ENCODE measurements at regions not wholly inside any gene's neighbourhood (a gene's known extent, or its start where the extent isn't known, plus 50 kb on each side); places are given as distances from the start of the nearest gene placed in this dataset.

GRCh38 chr22:47439643-47440265, 677.3 kb downstream of the TBC1D22A start:
- DNase-seq (ENCODE audit: low read depth): no peak

DNA sequence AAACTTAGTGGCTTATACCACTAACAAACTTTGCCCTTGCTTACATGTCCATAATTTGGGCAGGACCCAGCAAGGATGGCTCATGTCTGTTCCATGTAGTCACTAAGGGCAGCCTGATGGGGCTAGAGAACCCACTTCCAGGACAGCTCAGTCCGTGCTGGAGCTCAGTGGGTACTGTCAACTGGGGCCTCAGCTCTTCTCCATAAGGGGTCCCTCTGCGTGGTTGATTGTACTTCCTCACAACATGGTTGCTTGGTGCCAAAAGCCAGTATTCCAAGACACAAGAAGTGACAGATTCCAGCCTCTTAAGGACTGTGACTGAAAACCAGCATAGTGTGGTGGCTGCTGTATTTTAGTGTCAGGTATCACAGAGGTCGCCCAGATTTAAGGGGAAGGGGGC, 675.2 kb downstream of the TBC1D22A start:
- no peak for DNase-seq (ENCODE audit: low read depth)

DNA sequence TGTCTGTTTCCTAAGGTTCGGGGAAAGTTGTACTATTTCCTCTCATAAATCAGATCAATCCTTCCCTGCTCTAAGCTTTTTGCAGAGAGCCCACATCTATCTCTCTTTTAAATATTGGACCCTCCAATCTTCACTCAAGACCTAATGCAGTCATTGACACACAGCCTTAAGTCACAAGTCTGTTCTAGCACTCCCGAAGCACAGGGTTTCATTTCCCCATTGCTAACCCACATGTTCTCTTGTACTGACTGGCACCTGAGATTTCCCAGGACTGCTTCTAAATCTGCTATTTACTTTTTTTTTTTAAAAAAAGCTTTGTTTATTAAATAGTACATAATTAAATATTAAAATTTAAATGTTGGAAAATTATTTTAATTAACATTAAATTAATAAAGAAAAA, 674.7 kb downstream of the TBC1D22A start:
- no peak for DNase-seq (ENCODE audit: low read depth)

DNA sequence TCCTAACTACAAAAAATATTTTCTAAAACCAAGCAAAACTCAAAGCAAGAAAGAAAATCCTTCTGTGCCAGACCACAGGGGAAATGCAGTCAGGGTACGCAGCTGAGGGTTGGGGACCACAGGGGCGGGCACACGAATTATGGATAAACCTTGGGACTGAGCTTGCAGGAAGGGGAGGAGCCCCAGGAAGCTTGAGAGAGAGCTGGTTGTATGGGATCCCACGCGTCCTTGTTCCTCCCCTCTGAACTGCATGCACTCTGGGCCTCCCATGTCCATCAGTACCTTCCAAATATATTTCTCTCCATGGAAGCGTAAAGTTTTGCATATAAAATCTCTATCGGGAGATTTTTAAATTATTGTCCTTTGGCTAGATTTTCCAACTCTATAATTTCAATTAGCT, 673.4 kb downstream of the TBC1D22A start:
- no peak for DNase-seq (ENCODE audit: low read depth)

DNA sequence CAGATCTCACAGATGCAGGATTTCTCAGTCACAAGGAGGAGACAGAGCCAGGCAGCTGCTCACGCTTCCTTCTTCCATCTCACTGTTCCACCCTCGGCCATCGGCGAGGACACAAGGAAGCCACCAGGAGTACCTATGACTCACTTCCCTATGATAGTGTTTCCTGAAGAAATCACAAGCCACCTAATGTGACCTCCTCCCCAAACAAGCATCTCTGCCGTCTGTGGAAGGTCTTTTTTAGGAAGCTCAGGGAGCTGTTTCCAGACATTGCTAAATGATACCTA, 672.7 kb downstream of the TBC1D22A start:
- no peak for DNase-seq (ENCODE audit: low read depth)

DNA sequence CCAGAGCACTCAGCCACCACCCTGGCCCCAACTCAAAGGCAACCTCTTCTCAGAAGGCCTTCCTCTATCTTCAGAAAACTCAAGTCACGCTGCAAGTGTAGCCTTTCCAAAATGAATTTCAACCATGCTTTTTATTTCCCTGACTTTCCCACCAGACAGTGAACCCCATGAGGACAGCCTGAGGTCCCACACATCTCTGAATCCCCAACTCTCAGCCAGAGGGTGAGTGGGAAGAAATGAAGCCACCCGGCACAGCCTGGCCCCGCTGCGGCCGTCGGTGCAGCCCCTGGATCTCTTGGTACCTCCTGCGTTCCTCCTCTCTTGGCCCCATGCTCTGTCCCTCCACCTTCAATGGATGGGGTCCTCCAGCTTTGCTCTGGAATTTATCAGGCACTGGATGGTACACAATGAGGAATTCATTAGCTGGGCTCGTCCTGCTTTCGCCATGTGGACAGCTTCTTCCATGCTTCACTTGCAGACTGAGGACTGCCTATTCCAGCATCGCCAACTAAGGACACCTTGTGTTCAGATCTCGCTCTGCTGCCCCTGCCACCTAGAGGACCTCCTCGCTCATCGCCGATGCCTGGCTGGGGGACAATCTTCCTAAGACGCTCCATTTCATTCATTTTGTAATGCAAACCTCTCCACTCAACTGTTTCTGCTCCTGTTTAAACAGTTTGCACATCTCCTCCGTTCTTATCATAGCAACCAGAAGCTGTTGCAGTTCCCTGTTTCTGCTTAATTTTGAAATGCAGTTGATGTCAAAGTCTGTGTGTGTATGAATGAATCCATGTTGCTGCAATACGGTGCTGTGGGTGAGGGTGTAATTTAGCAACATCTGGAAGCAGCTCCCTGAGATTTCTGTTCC, 672.1 kb downstream of the TBC1D22A start:
- DNase-seq (ENCODE audit: low read depth): no peak

DNA sequence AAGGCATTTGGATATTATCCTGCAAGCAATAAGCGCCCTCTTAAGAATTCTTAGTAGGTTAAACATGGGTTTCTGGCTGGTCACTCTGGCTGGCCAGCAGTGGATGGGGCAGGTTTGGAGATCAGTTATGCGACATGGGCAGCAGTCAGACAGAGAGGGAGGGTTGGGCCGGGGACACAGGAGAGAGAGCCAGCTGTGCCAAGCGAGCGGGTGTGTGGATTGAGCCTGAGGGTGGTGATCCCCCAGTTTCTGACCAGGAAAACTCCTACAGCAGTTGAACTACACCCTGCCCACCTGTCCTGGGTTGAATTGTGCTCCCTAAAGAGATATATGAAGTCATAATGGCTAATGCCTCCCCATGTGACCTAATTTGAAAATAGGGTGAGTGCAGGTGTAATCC, 671.2 kb downstream of the TBC1D22A start:
- DNase-seq (ENCODE audit: low read depth): no peak

- no peak for DNase-seq (ENCODE audit: low read depth)
Measured at GRCh38 chr22:47432683-47433082, 670.2 kb downstream of the TBC1D22A start.

DNA sequence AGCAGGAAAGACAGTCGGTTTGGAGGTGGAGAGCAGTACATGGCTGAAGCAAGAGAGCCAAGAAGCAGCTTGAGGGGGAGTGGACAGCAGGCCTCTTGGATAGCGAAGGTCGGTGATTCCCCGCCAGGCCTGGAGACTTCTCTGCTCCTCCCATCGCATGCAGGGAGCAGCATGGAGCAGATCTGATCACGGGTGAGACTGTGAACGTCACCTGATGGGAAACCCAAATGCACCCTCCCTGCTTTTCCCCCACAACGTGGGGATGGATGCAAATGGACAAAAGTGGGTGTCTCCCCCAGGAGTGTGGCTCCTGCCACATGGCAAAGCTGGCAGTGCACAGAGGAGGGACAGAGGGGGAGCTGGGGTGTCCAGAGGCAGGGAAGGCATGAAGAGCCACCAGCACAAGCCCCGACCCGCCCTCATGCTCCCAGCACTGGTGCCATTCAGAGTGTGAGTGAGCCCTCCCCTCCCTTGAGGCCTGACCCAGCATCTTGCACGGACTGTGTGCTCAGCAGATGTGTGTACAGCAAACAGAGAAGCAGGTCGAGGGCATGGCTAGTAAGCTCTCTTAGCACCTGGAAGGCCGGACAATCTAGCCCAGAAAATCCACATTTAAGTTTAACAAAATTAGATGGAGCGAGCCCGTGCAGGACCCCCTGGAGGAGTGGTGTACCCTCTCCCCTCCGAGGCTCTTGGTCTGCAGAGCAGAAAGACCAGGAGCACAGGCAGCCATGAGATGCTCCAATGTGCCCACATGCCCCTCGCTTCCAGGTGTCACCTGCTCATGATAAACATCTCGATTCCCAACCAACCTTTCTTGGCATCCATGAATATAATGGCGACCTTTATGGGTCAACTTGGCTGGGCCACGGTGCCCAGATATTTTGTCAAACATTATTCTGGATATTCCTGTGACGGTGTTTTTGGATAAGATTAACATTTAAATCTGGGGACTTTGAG, 661.7 kb downstream of the TBC1D22A start:
- no peak for DNase-seq (ENCODE audit: low read depth)

- no peak for DNase-seq (ENCODE audit: low read depth)
Measured at GRCh38 chr22:47423266-47423665, 660.8 kb downstream of the TBC1D22A start.

- DNase-seq (ENCODE audit: low read depth): no peak
Measured at GRCh38 chr22:47422736-47423135, 660.3 kb downstream of the TBC1D22A start.

GRCh38 chr22:47421846-47422245, 659.4 kb downstream of the TBC1D22A start:
- DNase-seq (ENCODE audit: low read depth): no peak

GRCh38 chr22:47420211-47420610, 657.8 kb downstream of the TBC1D22A start:
- no peak for DNase-seq (ENCODE audit: low read depth)

- DNase-seq (ENCODE audit: low read depth): no peak
Measured at GRCh38 chr22:47419239-47419638, 656.8 kb downstream of the TBC1D22A start.

- no peak for DNase-seq (ENCODE audit: low read depth)
Measured at GRCh38 chr22:47417699-47418098, 655.2 kb downstream of the TBC1D22A start.

- DNase-seq (ENCODE audit: low read depth): no peak
Measured at GRCh38 chr22:47411006-47411405, 648.6 kb downstream of the TBC1D22A start.

GRCh38 chr22:47409539-47410275, 647.3 kb downstream of the TBC1D22A start:
- DNase-seq (ENCODE audit: low read depth): no peak

DNA sequence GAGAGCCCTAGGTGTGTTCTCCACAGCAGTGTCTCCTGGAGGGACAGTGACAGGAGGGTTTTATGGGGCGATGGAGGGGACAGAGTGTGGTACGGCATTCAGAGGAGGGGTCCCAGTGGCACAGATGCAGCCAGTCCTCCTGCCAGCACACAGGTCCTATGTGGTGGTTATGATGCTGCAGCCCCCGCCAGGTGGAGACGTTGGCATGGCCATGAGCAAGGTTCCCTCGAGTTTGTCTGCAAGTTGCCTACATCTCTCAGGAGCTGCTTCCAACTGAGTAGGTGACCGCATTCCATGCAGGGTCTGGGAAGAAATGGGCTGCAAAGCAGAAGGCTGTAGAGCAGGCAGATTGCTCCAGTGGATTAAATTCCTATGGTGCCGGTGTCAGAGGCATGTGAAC, 646.0 kb downstream of the TBC1D22A start:
- no peak for DNase-seq (ENCODE audit: low read depth)

DNA sequence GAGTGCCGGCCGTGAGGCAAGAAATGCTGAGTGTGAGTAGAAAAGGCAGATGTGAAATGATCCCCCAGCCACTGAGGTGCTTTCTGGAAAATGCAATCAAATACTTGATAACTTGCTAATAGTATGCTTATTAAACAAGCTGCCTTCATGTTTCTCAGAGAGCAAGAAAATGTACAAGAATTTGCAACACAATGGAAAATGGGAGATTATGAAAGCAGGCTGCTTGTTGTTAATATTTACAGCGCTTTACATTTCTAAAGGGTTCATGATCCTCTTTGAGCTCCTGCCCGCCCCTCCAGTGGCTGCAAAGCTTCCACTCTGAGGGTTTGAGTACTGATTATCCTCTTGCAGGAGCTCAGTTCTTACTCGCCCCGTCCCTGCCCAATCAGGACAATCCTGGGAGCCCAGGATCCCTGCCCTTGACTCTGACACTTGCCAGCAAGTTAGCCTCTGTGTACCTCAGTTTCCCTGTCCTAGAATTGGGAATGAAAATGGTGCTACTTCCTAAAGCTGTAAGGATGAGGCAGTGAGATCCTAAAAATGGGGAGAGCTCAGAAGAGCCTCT, 645.1 kb downstream of the TBC1D22A start:
- no peak for DNase-seq (ENCODE audit: low read depth)

GRCh38 chr22:47406896-47407295, 644.4 kb downstream of the TBC1D22A start:
- DNase-seq (ENCODE audit: low read depth): no peak

GRCh38 chr22:47406180-47406834, 643.9 kb downstream of the TBC1D22A start:
- no peak for DNase-seq (ENCODE audit: low read depth)
